Osteocyte (in vitro differentiated cells): ENCODE measurements at regions not wholly inside any gene's neighbourhood (a gene's known extent, or its start where the extent isn't known, plus 50 kb on each side); places are given as distances from the start of the nearest gene placed in this dataset.

Experiments used
- DNase-seq: peaks from one replicate; pipeline ENCODE4 v3.0.0; 2021; ENCODE audit warnings: mixed read lengths; ENCODE audit not compliant: unreplicated experiment; ENCODE audit errors: extremely low spot score
- H3K27ac Mint-ChIP-seq: one replicate; pipeline ENCODE4 v1.8.0; 2021; ENCODE audit warnings: mild to moderate bottlenecking, mixed read lengths; ENCODE audit not compliant: unreplicated experiment
- H3K27me3 Mint-ChIP-seq: one replicate; pipeline ENCODE4 v1.8.0; 2021; ENCODE audit warnings: mixed read lengths; ENCODE audit not compliant: unreplicated experiment
- H3K36me3 Mint-ChIP-seq: one replicate; pipeline ENCODE4 v1.8.0; 2021; ENCODE audit warnings: mixed read lengths; ENCODE audit not compliant: unreplicated experiment
- H3K4me1 Mint-ChIP-seq: one replicate; pipeline ENCODE4 v1.8.0; 2021; ENCODE audit warnings: mixed read lengths; ENCODE audit not compliant: unreplicated experiment
- H3K4me3 Mint-ChIP-seq: one replicate; pipeline ENCODE4 v1.8.0; 2021; ENCODE audit warnings: mild to moderate bottlenecking, moderate library complexity, mixed read lengths; ENCODE audit not compliant: unreplicated experiment
- H3K9me3 Mint-ChIP-seq: one replicate; pipeline ENCODE4 v1.8.0; 2021; ENCODE audit warnings: mixed read lengths; ENCODE audit not compliant: unreplicated experiment
- CTCF ChIP-seq: fragments of 200-600 bp; sonication (generic); IDR thresholded peaks from 2 replicates; pipeline ENCODE4 v1.5.0; 2021; ENCODE audit warnings: antibody characterized with exemption, mild to moderate bottlenecking, moderate library complexity

- no peaks in the 10 kb centered on the region for H3K9me3 Mint-ChIP-seq
- TF ChIP-seq CTCF: no peak
- H3K4me1 Mint-ChIP-seq: peaks cover 18% of the 10 kb centered on the region
- no peaks in the 10 kb centered on the region for H3K27me3 Mint-ChIP-seq
- no peak overlapping the region for H3K27ac Mint-ChIP-seq
- H3K36me3 Mint-ChIP-seq: no peaks in the 10 kb centered on the region
- no peak overlapping the region for H3K4me3 Mint-ChIP-seq
- no peak for DNase-seq
Measured at GRCh38 chr1:68372487-68372886, 77.3 kb downstream of the RPE65 start.

GRCh38 chr1:68370101-68370915 lies 79.4 kb downstream of the RPE65 start:
- Mint-ChIP-seq H3K9me3 (no peaks in the 10 kb centered on the region), H3K27me3 (no peaks in the 10 kb centered on the region), H3K4me3 (no peak overlapping the region), H3K27ac (no peak overlapping the region), H3K4me1 (peaks cover 3% of the 10 kb centered on the region), H3K36me3 (no peaks in the 10 kb centered on the region)
- TF ChIP-seq CTCF: no peak
- no peak for DNase-seq

- H3K27ac Mint-ChIP-seq: no peak overlapping the region
- DNase-seq: no peak
- no peaks in the 10 kb centered on the region for H3K36me3 Mint-ChIP-seq
- no peak for TF ChIP-seq CTCF
- H3K4me1 Mint-ChIP-seq: peaks cover 3% of the 10 kb centered on the region
- H3K4me3 Mint-ChIP-seq: no peak overlapping the region
- H3K27me3 Mint-ChIP-seq: no peaks in the 10 kb centered on the region
- no peaks in the 10 kb centered on the region for H3K9me3 Mint-ChIP-seq
Measured at GRCh38 chr1:68366572-68366971, 83.2 kb downstream of the RPE65 start.

- no peaks in the 10 kb centered on the region for H3K36me3 Mint-ChIP-seq
- no peak overlapping the region for H3K27ac Mint-ChIP-seq
- no peak for DNase-seq
- no peaks in the 10 kb centered on the region for H3K27me3 Mint-ChIP-seq
- H3K9me3 Mint-ChIP-seq: no peaks in the 10 kb centered on the region
- H3K4me3 Mint-ChIP-seq: no peak overlapping the region
- peaks cover 3% of the 10 kb centered on the region for H3K4me1 Mint-ChIP-seq
- no peak for TF ChIP-seq CTCF
Measured at GRCh38 chr1:68365709-68366382, 83.9 kb downstream of the RPE65 start.

GRCh38 chr1:68363339-68363738 lies 86.4 kb downstream of the RPE65 start:
- Mint-ChIP-seq H3K4me3 (no peak overlapping the region), H3K4me1 (peaks cover 3% of the 10 kb centered on the region), H3K27me3 (no peaks in the 10 kb centered on the region), H3K9me3 (no peaks in the 10 kb centered on the region), H3K36me3 (no peaks in the 10 kb centered on the region), H3K27ac (no peak overlapping the region)
- DNase-seq: no peak
- TF ChIP-seq CTCF: no peak
